K562 (cell line): ENCODE measurements at regions not wholly inside any gene's neighbourhood (a gene's known extent, or its start where the extent isn't known, plus 50 kb on each side); places are given as distances from the start of the nearest gene placed in this dataset.

Source experiments
- ATAC-seq: fragments of 200-7000 bp; cut with Tn5 transposase; 3 replicates; pipeline ENCODE4 v1.9.1; 2020; ENCODE audit warnings: moderate library complexity
- BruUV-seq: library from RNA; stranded (reverse); fragments of 400-500 nt; replicated peaks from 2 replicates; lab custom pipeline; 2021; lab: Mats Ljungman, UMichigan
- CTCF ChIA-PET: fragments of 300-600 bp; formaldehyde crosslinking; extraction: SDS; loops from one replicate; lab custom pipeline; 2021; ENCODE audit warnings: low intra/inter-chr PET ratio; lab: Yijun Ruan, JAX
- POLR2A ChIA-PET: fragments of 300-600, 350-650 bp; sonication (Branson Sonifier 250); formaldehyde crosslinking; extraction: SDS; loops from one replicate; lab custom pipeline; 2021; ENCODE audit warnings: antibody characterized with exemption, inconsistent platforms; lab: Yijun Ruan, JAX
- DNase-seq, 4 experiments: peaks; one replicate each; pipeline versions ENCODE4 v3.0.0 to v3.0.0-alpha.2; 2011 to 2018; ENCODE audit warnings: low spot score in 3 of 4, mixed read lengths in 3 of 4; ENCODE audit errors: extremely low read depth in 1 of 4
- FAIRE-seq: peaks from 2 replicates; lab custom pipeline; 2011; peaks lifted over from hg19 to GRCh38; lab: Jason Lieb, UNC
- H2AFZ ChIP-seq: 2 replicates; pipeline ENCODE4 v1.6.0; 2011; ENCODE audit warnings: low read depth, low read length, control low read depth, inconsistent platforms
- H3K27ac ChIP-seq: fragments of 200-600 bp; 3 replicates; pipeline ENCODE4 v1.8.0; 2011; ENCODE audit warnings: low read depth, mild to moderate bottlenecking, control low read depth, inconsistent platforms, low read length, moderate library complexity, mixed read lengths; ENCODE audit errors: extremely low read depth
- H3K27me3 ChIP-seq, 2 experiments: fragments of 300-600 bp in 1 of 2; 2 replicates in 1 of 2; 3 replicates in 1 of 2; pipeline versions ENCODE4 v1.6.0 to v1.8.0; 2011; ENCODE audit warnings: inconsistent platforms in 2 of 2, low read length in 2 of 2, mild to moderate bottlenecking in 1 of 2, mixed read lengths in 1 of 2, moderate library complexity in 1 of 2; ENCODE audit not compliant: control insufficient read depth in 2 of 2, insufficient read depth in 2 of 2
- H3K36me3 ChIP-seq: fragments of 300-600 bp; 3 replicates; pipeline ENCODE4 v1.8.0; 2011; ENCODE audit warnings: mild to moderate bottlenecking, low read length, inconsistent platforms; ENCODE audit not compliant: control insufficient read depth, insufficient read depth
- H3K4me1 ChIP-seq, 2 experiments: fragments of 200-600 bp in 1 of 2; replicated peaks in 1 of 2; 2 replicates in 1 of 2; 3 replicates in 1 of 2; pipeline versions ENCODE4 v1.5.1 to v1.8.0; 2011; ENCODE audit warnings: inconsistent platforms in 2 of 2, low read length in 2 of 2, mild to moderate bottlenecking in 1 of 2, mixed read lengths in 1 of 2, moderate library complexity in 1 of 2; ENCODE audit not compliant: control insufficient read depth in 2 of 2, insufficient read depth in 2 of 2
- H3K4me2 ChIP-seq: 2 replicates; pipeline ENCODE4 v1.6.1; 2011; ENCODE audit warnings: low read length, control low read depth, inconsistent platforms, mixed read lengths; ENCODE audit not compliant: insufficient read depth
- H3K4me3 ChIP-seq: fragments of 200-600 bp; sonication (generic), shearing (Covaris generic); 2 replicates; pipeline ENCODE4 v1.5.1; 2016; ENCODE audit warnings: control low read depth, inconsistent platforms
- H3K79me2 ChIP-seq: fragments of 200-600 bp; 3 replicates; pipeline ENCODE4 v1.8.0; 2011; ENCODE audit warnings: low read length, inconsistent platforms; ENCODE audit not compliant: control insufficient read depth, insufficient read depth
- H3K9ac ChIP-seq, 2 experiments: 2 replicates each; pipeline versions ENCODE4 v1.6.0 to v1.6.1; 2011; ENCODE audit warnings: low read depth in 2 of 2, low read length in 2 of 2, control low read depth in 1 of 2, inconsistent platforms in 1 of 2, mild to moderate bottlenecking in 1 of 2, mixed read lengths in 1 of 2; ENCODE audit not compliant: insufficient read depth in 1 of 2
- H3K9me1 ChIP-seq: one replicate; pipeline ENCODE4 v1.6.0; 2011; ENCODE audit warnings: inconsistent platforms, mild to moderate bottlenecking, low read length, moderate library complexity; ENCODE audit not compliant: control insufficient read depth, insufficient read depth
- H3K9me3 ChIP-seq: replicated peaks from 2 replicates; pipeline ENCODE4 v1.5.1; 2011; ENCODE audit warnings: low read depth, low read length, inconsistent platforms; ENCODE audit not compliant: control insufficient read depth, insufficient read depth
- H4K20me1 ChIP-seq: replicated peaks from 2 replicates; pipeline ENCODE4 v1.6.1; 2011; ENCODE audit warnings: low read length, inconsistent platforms, mixed read lengths; ENCODE audit not compliant: control insufficient read depth, insufficient read depth
- CREB3 ChIP-seq: fragments of 450-650 bp; conservative IDR thresholded peaks from 2 replicates; pipeline ENCODE4 v1.6.1; 2016; ENCODE audit warnings: missing genetic modification characterization, low read depth, mild to moderate bottlenecking, missing compliant biosample characterization, moderate library complexity
- FOXK2 ChIP-seq, 2 experiments: fragments of 450-650 bp; IDR thresholded peaks in 1 of 2; conservative IDR thresholded peaks in 1 of 2; 2 replicates each; pipeline ENCODE4 v1.6.1; 2016; ENCODE audit warnings: low read depth in 2 of 2, mild to moderate bottlenecking in 1 of 2
- PHTF2 ChIP-seq: fragments of 250-450 bp; sonication (Bioruptor Pico); IDR thresholded peaks from 2 replicates; pipeline ENCODE4 v1.5.0; 2021; ENCODE audit warnings: mild to moderate bottlenecking
- TBL1XR1 ChIP-seq, 2 experiments: IDR thresholded peaks; 2 replicates each; pipeline ENCODE4 v1.6.1; 2012; ENCODE audit warnings: improper control_type of control experiment in 2 of 2, low read length in 2 of 2, mild to moderate bottlenecking in 1 of 2
- ZNF407 ChIP-seq: fragments of 450-650 bp; IDR thresholded peaks from 2 replicates; pipeline ENCODE4 v1.6.1; 2016; ENCODE audit warnings: low read depth
- WGBS: fragments of 100-300 bp; shearing (Covaris generic); methylation state at CpG from one replicate; pipeline ENCODE4 v1.1.6; 2016; ENCODE audit warnings: low coverage, mixed read lengths; ENCODE audit not compliant: insufficient coverage; ENCODE audit errors: missing lambda C conversion rate; 5-methylcytosine and 5-hydroxymethylcytosine counted together
- in situ Hi-C: fragments of 300-500 bp; cut with MboI; formaldehyde crosslinking; loops from 4 replicates; pipeline ENCODE4 v1.15.0; 2018; ENCODE audit warnings: inconsistent platforms, mixed read lengths
- intact Hi-C: fragments of 100-400 bp; cut with micrococcal nuclease; formaldehyde crosslinking; loops from 2 replicates; pipeline ENCODE4 v1.14.2; 2022

DNA sequence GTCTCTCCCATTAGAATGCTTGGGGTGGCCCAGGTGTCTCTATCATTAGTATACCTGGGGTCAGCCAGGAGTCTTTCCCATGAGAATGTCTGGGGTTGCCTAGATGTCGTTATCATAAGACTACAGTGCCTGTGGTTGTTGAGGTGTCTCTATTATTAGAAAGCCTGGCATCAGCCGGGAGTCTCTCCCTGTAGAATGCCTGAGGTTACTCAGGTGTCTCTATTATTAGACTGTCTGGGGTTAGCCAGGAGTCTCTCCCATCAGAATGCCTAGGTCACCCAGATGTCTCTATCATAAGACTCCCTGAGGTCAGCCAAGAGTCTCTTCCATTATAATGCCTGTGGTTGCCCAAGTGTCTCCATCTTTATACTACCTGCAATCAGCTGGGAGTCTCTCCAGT lies 1541.1 kb downstream of the UQCRFS1 start:
- 0% methylated on average over 2 of the region's 2 CpGs for WGBS
- no peak for FAIRE-seq
- POLR2A ChIA-PET: no interaction called here
- TF ChIP-seq TBL1XR1 (IDR thresholded peaks at IDR 0.05; ENCODE audit: low read length in 2 of 2): no peak
- TF ChIP-seq CREB3 (tag): no peak
- no peak for TF ChIP-seq FOXK2 (conservative IDR thresholded peaks at IDR 0.05 in 1 of 2, IDR thresholded peaks at IDR 0.05 in 1 of 2; ENCODE audit: low read depth in 2 of 2)
- no peak for TF ChIP-seq PHTF2 (CRISPR knock-in tag)
- TF ChIP-seq ZNF407: no peak
- no peaks in the 10 kb centered on the region for H3K4me1 ChIP-seq
- H3K4me3 ChIP-seq: no peak overlapping the region
- no peak overlapping the region for H3K9ac ChIP-seq
- no peak for DNase-seq
- no peaks in the 10 kb centered on the region for H3K36me3 ChIP-seq
- no peaks in the 10 kb centered on the region for H3K79me2 ChIP-seq
- no peak for ATAC-seq
- BruUV-seq: no TSS peak
- intact Hi-C loops (no loop called here), in situ Hi-C loops (no loop called here)
- no peaks in the 10 kb centered on the region for H3K9me1 ChIP-seq
- no peaks in the 10 kb centered on the region for H4K20me1 ChIP-seq
- H2AFZ ChIP-seq: no peak overlapping the region
- no peaks in the 10 kb centered on the region for H3K27me3 ChIP-seq
- CTCF ChIA-PET: no interaction called here
- H3K9me3 ChIP-seq: no peaks in the 10 kb centered on the region
- no peak overlapping the region for H3K27ac ChIP-seq
- no peak overlapping the region for H3K4me2 ChIP-seq
